SK-N-MC (cell line): ENCODE measurements at regions not wholly inside any gene's neighbourhood (a gene's known extent, or its start where the extent isn't known, plus 50 kb on each side); places are given as distances from the start of the nearest gene placed in this dataset.

Source experiments
- EZH2 ChIP-seq: fragments of 200-600 bp; sonication (generic); IDR thresholded peaks from one replicate; pipeline ENCODE4 v1.6.1; 2017; ENCODE audit warnings: antibody characterized with exemption
- FOXP2 ChIP-seq: optimal IDR thresholded peaks from 2 replicates; pipeline ENCODE3; 2011; ENCODE audit warnings: mild to moderate bottlenecking, moderate library complexity; ENCODE audit not compliant: insufficient read depth; ENCODE audit errors: extremely low read length, control extremely low read depth
- POLR2AphosphoS5 ChIP-seq: IDR thresholded peaks from 2 replicates; pipeline ENCODE4 v1.6.1; 2012; ENCODE audit warnings: mild to moderate bottlenecking, low read depth, low read length, borderline replicate concordance

DNA sequence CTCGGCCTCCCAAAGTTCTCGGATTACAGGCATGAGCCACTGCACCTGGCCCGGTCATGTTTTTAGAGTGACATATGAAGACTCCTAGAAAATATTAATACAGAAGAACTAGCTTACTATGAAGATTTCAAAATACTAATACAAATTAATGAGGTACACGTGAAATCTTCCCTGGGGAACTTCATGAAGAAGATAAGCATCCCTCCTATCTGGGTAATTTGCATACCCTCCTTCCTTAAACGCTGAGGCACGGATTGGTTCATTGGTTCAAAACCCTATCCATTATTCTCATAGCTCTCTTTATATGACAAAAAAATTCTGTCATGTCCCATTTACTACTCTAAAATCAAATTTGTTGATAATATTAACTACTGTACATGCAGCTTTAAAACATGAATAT, 224.8 kb upstream of the KLF14 start:
- TF ChIP-seq POLR2AphosphoS5 (no peak), EZH2 (no peak), FOXP2 (no peak)
